Stomach (tissue), 8 donors: ENCODE measurements at regions not wholly inside any gene's neighbourhood (a gene's known extent, or its start where the extent isn't known, plus 50 kb on each side); places are given as distances from the start of the nearest gene placed in this dataset.

Source experiments
- DNase-seq, 2 donors: peaks; one replicate each; pipeline versions ENCODE4 v3.0.0 to v3.0.0-alpha.2; 2013 to 2019
- H3K27ac ChIP-seq, 5 donors: fragments of 200-600 bp in 4 of 5; sonication (generic) in 4 of 5; one replicate each; pipeline ENCODE4 v1.5.1; 2013 to 2019; ENCODE audit warnings: mild to moderate bottlenecking in 1 of 5, moderate library complexity in 1 of 5
- H3K27me3 ChIP-seq, 3 donors: fragments of 200-600 bp; sonication (generic); one replicate each; pipeline ENCODE4 v1.5.1; 2017 to 2019; ENCODE audit warnings: mixed run types in 1 of 3
- H3K36me3 ChIP-seq, 4 donors: fragments of 200-600 bp; sonication (generic); 1 replicate in 3 of 4; 2 replicates in 1 of 4; pipeline ENCODE4 v1.5.1; 2016 to 2019
- H3K4me1 ChIP-seq, 4 donors: fragments of 200-600 bp; sonication (generic); one replicate each; pipeline ENCODE4 v1.5.1; 2016 to 2019
- H3K4me3 ChIP-seq, 4 donors: fragments of 200-600 bp; sonication (generic) in 3 of 4; one replicate each; pipeline ENCODE4 v1.5.1; 2016 to 2019; ENCODE audit warnings: mild to moderate bottlenecking in 1 of 4
- H3K9me3 ChIP-seq, 4 donors: fragments of 200-600 bp; sonication (generic); one replicate each; pipeline ENCODE4 v1.5.1; 2016 to 2019
- EP300 ChIP-seq: sonication (generic); formaldehyde crosslinking; IDR thresholded peaks from one replicate; pipeline ENCODE4 v1.6.1; 2017; ENCODE audit warnings: antibody characterized with exemption
- POLR2A ChIP-seq, 4 donors: fragments of 450-650 bp; IDR thresholded peaks; one replicate each; pipeline ENCODE4 v1.6.1; 2016; ENCODE audit warnings: antibody characterized with exemption in 4 of 4, control low read depth in 2 of 4, mild to moderate bottlenecking in 1 of 4, moderate library complexity in 1 of 4
- POLR2AphosphoS5 ChIP-seq, 3 donors: sonication (generic); formaldehyde crosslinking; IDR thresholded peaks; one replicate each; pipeline ENCODE4 v1.6.1; 2016; ENCODE audit warnings: antibody characterized with exemption in 3 of 3
- WGBS, 5 donors: extraction: QIAGEN DNeasy Blood & Tissue Kit in 3 of 5; methylation state at CpG; one replicate each; pipeline versions ENCODE4 v1.1.5 to v1.1.7; 2013 to 2018; 5-methylcytosine and 5-hydroxymethylcytosine counted together
- intact Hi-C: fragments of 100-400 bp; cut with DNase I; formaldehyde crosslinking; loops from one replicate; pipeline ENCODE4 v1.15.1; 2023; ENCODE audit warnings: low total_unique reads
- TF ChIP-seq, protein P1 (sequence below), 7 experiments: fragments of 450-650 bp in 4 of 7; fragments of 200-600 bp in 3 of 7; sonication (generic) in 3 of 7; IDR thresholded peaks; one replicate each; pipeline ENCODE4 v1.5.1; 2016 to 2019; ENCODE audit warnings: antibody characterized with exemption in 7 of 7, control low read depth in 2 of 7, mild to moderate bottlenecking in 1 of 7
- donor health status: healthy with polysubstance abuse.
- donor health status: Bipolar disorder and iron deficiency.
- donor health status: healthy.

GRCh38 chr11:15412054-15412453, 297.3 kb downstream of the INSC start:
- WGBS, 5 donors, result 78 to 93% (median 90%) methylated on average over 2 of the region's 2 CpGs
- intact Hi-C loops, result no loop called here
- TF ChIP-seq POLR2A (IDR thresholded peaks at IDR 0.05), result no peak
- TF ChIP-seq POLR2AphosphoS5 (IDR thresholded peaks at IDR 0.05), result no peak
- Histone ChIP-seq H3K9me3 (no peaks in the 10 kb centered on the region), H3K36me3 (no peaks in the 10 kb centered on the region), H3K27me3 (no peaks in the 10 kb centered on the region), H3K4me3 (no peak overlapping the region), H3K27ac (no peak overlapping the region), H3K4me1 (no peaks in the 10 kb centered on the region)
- no peak for DNase-seq

GRCh38 chr11:15418921-15419320, 304.2 kb downstream of the INSC start:
- H3K4me1 ChIP-seq, result no peaks in the 10 kb centered on the region
- H3K4me3 ChIP-seq, result no peak overlapping the region
- no peaks in the 10 kb centered on the region for H3K27me3 ChIP-seq
- TF ChIP-seq EP300, result no peak
- TF ChIP-seq POLR2A (IDR thresholded peaks at IDR 0.05), result no peak
- TF ChIP-seq POLR2AphosphoS5 (IDR thresholded peaks at IDR 0.05), result no peak
- TF ChIP-seq, protein P1, sequence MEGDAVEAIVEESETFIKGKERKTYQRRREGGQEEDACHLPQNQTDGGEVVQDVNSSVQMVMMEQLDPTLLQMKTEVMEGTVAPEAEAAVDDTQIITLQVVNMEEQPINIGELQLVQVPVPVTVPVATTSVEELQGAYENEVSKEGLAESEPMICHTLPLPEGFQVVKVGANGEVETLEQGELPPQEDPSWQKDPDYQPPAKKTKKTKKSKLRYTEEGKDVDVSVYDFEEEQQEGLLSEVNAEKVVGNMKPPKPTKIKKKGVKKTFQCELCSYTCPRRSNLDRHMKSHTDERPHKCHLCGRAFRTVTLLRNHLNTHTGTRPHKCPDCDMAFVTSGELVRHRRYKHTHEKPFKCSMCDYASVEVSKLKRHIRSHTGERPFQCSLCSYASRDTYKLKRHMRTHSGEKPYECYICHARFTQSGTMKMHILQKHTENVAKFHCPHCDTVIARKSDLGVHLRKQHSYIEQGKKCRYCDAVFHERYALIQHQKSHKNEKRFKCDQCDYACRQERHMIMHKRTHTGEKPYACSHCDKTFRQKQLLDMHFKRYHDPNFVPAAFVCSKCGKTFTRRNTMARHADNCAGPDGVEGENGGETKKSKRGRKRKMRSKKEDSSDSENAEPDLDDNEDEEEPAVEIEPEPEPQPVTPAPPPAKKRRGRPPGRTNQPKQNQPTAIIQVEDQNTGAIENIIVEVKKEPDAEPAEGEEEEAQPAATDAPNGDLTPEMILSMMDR (IDR thresholded peaks at IDR 0.05), result no peak
- WGBS, 5 donors, result 55 to 74% (median 65%) methylated on average over 3 of the region's 3 CpGs
- DNase-seq, result peak in 1 of 2 donors; percentile 7
- H3K36me3 ChIP-seq, result no peaks in the 10 kb centered on the region
- no peak overlapping the region for H3K27ac ChIP-seq
- intact Hi-C loops, result no loop called here
- no peaks in the 10 kb centered on the region for H3K9me3 ChIP-seq

GRCh38 chr11:15419696-15420095, 305.0 kb downstream of the INSC start:
- H3K27ac ChIP-seq, result no peak overlapping the region
- H3K36me3 ChIP-seq, result no peaks in the 10 kb centered on the region
- intact Hi-C loops, result no loop called here
- H3K9me3 ChIP-seq, result no peaks in the 10 kb centered on the region
- DNase-seq, result no peak
- no peaks in the 10 kb centered on the region for H3K4me1 ChIP-seq
- TF ChIP-seq EP300 (no peak), POLR2A (IDR thresholded peaks at IDR 0.05) (no peak), POLR2AphosphoS5 (IDR thresholded peaks at IDR 0.05) (no peak)
- TF ChIP-seq, protein P1 (IDR thresholded peaks at IDR 0.05), result no peak
- 62 to 77% (median 68%) methylated on average over 1 of the region's 1 CpG for WGBS, 5 donors
- H3K27me3 ChIP-seq, result no peaks in the 10 kb centered on the region
- no peak overlapping the region for H3K4me3 ChIP-seq

DNA sequence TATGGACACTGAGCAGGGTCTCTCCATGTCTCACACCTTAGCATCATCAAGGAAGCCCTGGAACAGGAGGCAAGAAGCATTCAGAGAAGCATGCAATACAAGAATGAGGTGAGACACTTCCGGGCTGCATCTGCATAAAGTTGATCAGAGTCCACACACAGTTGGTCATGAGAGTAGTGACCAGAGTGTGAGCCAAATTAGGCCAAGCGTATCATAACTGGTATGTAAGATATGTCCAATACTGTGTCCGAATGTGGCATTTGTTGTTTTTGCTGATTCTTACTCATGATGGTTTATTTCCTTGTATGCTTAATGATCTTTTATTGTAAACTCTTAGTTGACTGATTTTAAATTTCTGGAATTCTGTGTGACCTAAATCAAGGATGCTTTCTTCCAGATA, 315.7 kb downstream of the INSC start:
- Histone ChIP-seq H3K9me3 (no peaks in the 10 kb centered on the region), H3K27me3 (no peaks in the 10 kb centered on the region), H3K27ac (no peak overlapping the region), H3K36me3 (no peaks in the 10 kb centered on the region), H3K4me1 (no peaks in the 10 kb centered on the region), H3K4me3 (no peak overlapping the region)
- intact Hi-C loops, result no loop called here
- DNase-seq, result no peak
- WGBS, 5 donors, result 75 to 86% (median 79%) methylated on average over 3 of the region's 3 CpGs
- no peak for TF ChIP-seq POLR2A (IDR thresholded peaks at IDR 0.05)
- no peak for TF ChIP-seq POLR2AphosphoS5 (IDR thresholded peaks at IDR 0.05)
- TF ChIP-seq, protein P1 (IDR thresholded peaks at IDR 0.05), result no peak
- TF ChIP-seq EP300, result no peak

DNA sequence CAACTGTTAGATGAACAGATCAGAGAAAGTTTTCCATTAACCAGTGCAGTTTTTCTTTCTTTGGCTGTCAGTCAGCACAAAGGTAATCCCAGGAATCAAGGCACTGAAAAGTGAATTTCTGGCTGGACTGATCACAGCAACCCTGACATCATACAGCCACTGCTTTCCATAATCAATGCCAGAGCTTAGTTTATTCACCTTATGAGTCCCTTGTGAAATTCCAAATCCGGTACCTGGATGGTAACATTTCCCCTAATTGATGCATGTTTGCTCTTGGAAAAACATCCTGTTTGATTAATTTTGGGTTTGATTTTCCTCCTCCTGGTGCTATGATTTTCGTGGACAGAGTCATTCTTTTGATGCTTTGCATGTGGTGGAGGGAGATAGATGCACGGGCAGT, 319.8 kb downstream of the INSC start:
- no peak for DNase-seq
- intact Hi-C loops, result no loop called here
- Histone ChIP-seq H3K27ac (no peak overlapping the region), H3K9me3 (no peaks in the 10 kb centered on the region), H3K36me3 (no peaks in the 10 kb centered on the region), H3K27me3 (no peaks in the 10 kb centered on the region), H3K4me3 (no peak overlapping the region), H3K4me1 (no peaks in the 10 kb centered on the region)
- TF ChIP-seq POLR2AphosphoS5 (IDR thresholded peaks at IDR 0.05), result no peak
- TF ChIP-seq, protein P1 (IDR thresholded peaks at IDR 0.05), result no peak
- no peak for TF ChIP-seq EP300
- no peak for TF ChIP-seq POLR2A (IDR thresholded peaks at IDR 0.05)
- WGBS, 5 donors, result 26 to 41% (median 27%) methylated on average over 3 of the region's 3 CpGs
